NT2/D1 (cell line): ENCODE measurements at regions not wholly inside any gene's neighbourhood (a gene's known extent, or its start where the extent isn't known, plus 50 kb on each side); places are given as distances from the start of the nearest gene placed in this dataset.

Source experiments
- YY1 ChIP-seq: IDR thresholded peaks from 2 replicates; pipeline ENCODE4 v1.6.1; 2011; ENCODE audit not compliant: insufficient read length, insufficient read depth
- ZNF274 ChIP-seq: IDR thresholded peaks from 2 replicates; pipeline ENCODE4 v1.6.1; 2011; ENCODE audit warnings: mild to moderate bottlenecking, low read depth, low read length

- TF ChIP-seq YY1 (no peak), ZNF274 (no peak)
Observed at GRCh38 chr9:93774331-93775102, 180.6 kb downstream of the BARX1 start.
